Superior temporal gyrus (tissue), 1 donor: ENCODE measurements at regions not wholly inside any gene's neighbourhood (a gene's known extent, or its start where the extent isn't known, plus 50 kb on each side); places are given as distances from the start of the nearest gene placed in this dataset.

Source experiments
- DNase-seq: peaks from one replicate; pipeline ENCODE4 v3.0.0-alpha.2; 2016; ENCODE audit errors: extremely low spot score

DNA sequence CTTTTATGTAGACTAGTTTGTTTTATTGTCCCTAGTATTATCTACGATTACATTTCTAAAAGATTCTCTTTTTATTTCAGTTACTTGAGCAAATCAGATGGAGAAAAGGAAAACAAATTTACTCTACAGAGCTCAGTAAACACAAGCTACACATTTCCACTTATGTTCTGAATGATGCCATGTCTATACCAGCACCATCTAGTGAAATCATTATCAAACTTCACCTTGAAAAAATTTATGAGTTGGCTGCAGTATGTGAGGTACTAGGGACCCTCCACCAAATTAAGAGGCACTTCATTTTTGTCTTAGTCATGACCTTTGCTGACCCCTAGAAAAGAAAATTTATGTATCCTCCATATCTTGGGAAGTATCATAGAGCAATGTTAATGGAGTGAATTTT, 827.4 kb downstream of the SI start:
- DNase-seq, result no peak

DNA sequence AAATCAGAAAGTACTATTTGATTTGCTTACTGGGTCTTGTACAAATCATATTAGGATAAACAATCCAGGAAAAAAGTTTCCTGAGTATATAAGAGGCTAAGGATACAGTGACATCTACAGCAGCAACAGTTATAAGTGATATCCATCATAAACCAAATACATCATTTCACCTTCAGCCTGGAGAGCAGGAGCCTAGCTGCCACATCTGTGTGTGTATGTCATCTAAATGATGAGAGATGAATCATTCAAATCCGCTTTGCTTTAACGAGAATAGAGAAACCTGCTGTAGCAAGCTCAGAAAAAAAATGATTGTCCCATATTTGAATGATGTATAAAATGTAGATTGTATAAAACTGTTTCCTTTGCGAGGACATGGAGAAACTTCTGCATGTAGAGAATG, 841.4 kb downstream of the SI start:
- no peak for DNase-seq

DNA sequence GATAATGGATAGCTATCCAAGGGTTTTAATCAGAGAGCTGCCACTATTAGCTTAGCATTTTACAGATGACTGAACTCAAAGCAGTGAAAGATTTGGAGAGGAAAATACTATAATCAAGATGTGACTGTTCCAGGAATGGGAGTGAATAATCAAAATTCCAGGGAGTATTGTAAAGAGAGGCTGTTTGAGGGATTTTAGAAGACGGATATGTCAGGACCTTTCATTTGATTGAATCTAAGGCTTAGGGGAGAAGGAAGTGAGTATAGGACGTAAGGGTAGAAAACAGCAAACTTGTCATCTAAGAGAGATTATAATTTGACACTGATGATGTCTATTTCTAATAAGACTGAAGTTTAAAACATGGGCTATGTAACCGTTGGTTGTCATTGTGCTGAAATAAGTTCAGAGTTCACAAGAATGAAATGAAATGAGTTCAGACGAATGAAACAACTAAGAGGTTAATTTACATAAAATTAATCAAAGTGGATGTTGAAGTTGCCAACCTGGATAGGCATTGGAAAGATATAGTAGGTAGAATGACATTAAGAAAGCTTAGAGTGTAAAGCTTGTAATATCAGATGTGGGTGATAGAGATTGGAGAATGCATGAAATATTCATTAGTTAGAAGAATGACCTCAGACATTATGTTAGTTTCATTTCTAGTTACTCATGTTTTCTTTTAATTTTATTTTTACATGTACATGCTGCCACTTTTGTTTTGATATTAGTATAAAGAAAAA, 842.8 kb downstream of the SI start:
- DNase-seq, result no peak

DNA sequence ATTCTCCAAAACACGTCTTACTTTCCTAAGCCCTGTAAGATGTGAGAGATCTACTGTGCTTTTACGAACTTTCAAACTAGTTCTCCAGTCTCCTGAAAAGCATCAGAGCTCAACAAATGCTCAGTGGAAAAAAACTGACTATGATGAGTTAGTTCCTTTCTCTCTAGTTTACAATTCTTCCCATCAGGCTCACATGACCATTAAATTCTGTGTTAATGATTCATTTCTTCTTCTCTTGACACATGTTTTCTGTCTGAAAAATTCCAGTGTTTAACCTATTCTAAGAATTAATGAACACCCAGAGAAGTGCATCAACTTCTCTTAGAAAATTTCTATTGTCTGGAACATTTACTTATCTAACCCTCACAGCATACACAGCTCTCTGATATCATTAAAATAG, 844.3 kb downstream of the SI start:
- DNase-seq, result no peak

DNA sequence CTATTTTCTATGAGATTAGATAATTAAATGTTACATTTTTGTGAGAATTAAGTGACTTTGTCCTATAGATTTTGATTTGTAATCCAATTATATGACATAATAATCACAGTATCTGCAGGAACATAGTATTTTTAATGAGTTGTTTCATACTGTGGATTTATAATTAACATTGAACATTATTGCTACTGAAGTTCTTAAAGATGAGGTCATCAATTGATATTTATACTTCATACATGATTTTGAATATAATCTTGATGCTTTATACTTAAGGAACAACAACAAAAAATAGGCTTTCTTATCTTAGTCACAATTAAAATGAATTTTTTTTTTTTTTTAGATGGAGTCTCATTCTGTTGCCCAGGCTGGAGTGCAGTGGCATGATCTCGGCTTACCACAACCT, 846.6 kb downstream of the SI start:
- DNase-seq, result no peak

DNA sequence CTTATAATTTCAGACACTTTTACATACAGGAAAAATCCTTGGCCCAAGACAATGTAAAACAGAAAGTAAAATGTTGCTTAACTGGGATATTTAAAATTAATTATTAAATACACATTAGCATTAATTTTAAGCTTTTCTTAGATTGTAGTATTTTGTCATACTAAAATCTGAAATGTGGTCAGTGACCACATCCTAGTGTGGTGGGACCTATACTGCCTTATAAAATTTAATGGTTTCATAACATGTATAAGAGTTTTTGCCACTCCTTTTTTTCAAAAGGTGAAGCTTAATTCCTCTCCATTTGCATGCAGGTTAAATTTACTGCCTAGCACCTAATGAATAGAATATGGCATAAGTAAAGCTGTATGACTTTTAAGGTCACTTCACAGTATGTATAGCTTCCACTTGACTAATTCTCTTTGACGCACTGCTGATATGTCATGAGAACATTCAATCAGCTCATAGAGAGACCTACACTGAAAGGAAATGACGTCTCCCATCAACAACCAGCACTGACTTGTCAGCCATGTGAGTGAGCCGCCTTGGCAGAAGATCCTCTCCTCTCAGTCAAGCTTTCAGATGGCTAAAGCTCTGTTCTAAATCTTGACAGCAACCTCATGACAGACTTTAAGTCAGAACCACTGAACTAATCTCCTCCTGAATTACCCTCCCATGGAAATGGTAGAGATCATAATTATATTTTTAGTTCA, 847.8 kb downstream of the SI start:
- DNase-seq, result no peak

DNA sequence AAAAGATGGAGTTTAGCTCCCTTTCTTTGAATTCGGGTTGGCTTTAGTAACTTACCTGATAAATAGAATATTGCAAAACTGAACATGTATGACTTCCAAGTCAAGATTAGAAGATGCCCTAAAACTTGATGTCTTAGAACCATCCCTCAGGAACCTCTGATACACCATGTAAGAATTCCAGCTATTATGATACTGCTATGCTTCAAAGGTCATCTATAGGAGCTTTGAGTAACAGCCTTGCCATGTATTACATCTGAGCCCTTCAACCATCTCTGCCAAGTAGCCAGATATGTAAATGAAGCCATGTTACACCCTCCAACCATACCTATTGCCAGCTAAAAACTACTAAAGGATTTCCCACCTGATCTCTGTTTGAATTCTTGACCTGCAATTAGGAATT, 854.2 kb downstream of the SI start:
- no peak for DNase-seq

DNA sequence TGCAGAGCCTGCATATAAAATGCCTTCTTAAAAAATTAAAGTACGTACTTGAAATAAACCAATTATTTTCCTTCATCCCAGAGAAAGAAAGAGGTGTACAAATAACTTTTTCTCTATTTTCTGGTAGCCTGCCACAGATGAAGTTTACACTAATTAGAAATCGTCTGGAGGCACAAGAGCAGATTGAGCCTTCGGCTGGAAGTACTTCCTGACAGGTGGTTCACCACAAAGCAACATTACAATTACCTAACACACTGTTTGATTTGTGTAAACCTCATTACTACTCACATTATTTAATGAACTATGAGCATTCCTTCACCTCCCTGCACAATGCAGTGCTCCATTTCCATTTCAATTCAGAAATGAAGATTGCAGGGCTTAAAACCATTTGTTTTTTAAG, 856.1 kb downstream of the SI start:
- DNase-seq, result no peak

DNA sequence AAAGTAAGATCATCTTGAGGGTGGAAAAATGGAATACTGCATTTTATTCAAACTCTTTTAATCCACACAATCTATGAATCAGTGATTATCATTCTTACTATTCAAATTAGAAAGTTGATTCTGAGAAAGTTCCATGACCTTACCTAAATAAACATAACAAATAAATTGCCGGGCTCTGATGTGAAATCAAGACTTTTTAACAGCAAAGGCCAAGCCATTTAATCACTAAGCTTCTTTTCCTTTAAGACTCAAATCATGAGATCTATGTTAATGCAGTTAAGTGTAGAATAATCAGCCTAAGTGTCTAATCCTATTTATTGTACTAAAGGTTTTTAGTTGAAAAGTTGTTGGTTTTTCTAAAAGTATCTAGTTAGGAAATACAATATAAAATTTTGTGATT, 857.0 kb downstream of the SI start:
- DNase-seq, result no peak

DNA sequence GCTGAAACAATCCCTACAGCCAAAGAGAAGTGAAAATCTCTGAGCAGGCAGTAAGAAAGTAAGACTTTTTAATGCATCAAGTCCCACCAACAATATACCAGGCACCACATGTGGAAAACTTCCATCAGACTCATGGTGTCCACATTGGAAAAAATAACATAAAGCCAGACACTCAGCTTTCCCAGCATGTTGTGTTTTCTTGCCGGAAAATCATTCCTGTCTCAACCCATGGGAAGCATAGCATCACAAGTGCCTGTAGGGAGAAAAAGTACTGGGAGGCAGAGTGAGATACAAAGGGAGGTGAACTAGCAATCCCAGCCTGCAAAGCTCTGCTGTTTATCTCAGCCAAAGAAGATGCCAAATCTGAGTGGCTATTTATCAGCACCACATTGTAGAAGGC, 868.9 kb downstream of the SI start:
- no peak for DNase-seq

DNA sequence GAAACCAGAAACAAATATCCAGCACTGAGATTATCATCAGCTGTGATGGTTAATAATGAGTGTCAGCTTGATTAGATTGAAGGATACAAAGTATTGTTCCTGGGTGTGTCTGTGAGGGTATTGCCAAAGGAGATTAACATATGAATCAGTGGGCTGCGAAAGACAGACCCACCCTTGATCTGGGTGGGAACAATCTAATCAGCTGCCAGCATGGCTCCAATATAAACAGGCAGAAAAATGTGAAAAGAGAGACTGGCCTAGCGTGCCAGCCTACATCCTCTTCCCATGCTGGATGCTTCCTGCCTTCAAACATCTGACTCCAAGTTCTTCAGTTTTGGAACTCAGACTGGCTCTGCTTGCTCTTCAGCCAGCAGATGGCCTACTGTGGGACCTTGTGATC, 869.5 kb downstream of the SI start:
- no peak for DNase-seq

DNA sequence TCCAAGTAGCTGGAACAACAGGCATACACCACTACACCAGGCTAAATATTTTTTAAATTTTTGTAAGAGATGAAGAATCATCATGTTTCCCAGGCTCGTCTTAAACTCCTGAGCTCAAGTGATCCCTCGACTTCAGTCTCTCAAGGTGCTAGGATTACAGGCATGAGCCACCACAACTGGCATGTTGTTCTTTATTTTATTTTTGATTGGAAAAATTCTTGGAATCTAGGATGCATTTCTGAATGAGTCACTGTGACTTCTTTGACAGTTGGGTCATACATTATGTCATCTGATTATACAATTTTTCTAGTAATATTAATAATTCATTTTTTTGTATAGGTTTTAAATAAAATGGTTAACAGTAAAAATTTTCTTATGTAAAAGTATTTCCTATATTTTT, 870.2 kb downstream of the SI start:
- no peak for DNase-seq

DNA sequence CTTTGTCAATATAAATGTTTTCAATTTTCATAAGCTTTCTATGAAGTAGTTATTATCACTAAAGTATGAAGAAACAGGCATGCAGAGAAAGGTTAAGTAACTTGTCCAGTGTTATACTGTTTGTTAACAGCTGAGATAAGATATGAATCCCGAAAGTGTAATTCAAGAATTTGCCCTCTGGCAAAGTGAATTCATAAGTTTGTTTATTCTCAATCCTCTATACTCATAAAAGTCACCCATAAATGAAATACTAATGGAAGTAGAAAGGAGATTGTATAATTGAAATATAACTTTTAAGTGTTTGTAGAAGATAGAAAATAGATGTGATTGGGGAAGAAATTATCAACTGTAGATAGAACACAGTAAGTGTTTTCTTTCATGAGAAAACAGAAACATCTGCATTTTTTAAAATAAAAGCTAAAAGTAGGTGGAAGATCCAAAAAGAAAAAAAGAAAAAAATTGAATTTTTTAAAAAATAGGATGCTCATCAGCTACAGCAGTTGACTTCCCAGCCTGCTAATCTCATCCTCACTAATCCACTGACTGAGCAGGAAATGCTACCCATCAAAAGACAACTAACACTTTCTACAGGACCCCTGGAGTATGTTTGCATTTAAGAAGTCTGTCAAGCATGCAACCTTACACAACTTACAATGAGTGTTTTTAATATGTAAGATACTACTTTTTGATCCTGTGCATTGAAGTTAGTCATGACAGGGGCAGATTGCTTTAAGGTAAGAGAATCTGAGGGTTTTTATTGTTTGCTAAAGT, 878.1 kb downstream of the SI start:
- no peak for DNase-seq

DNA sequence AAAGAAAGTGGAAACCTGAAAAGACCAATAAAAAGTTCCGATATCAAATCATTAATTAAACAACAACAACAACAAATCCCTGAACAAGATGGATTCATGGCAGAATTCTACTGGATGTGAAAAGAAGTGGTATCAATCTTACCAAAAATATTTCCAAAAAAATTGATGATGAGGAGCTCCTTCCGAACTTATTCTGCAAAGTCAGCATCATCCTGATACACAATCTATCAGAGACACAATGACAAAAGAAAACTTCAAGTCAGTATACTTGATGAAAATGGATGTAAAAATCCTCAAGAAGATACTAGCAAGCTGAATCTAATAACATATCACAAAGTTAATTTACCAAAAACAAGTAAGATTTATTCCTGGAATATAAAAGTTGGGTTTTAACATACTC, 881.8 kb downstream of the SI start:
- DNase-seq, result no peak

DNA sequence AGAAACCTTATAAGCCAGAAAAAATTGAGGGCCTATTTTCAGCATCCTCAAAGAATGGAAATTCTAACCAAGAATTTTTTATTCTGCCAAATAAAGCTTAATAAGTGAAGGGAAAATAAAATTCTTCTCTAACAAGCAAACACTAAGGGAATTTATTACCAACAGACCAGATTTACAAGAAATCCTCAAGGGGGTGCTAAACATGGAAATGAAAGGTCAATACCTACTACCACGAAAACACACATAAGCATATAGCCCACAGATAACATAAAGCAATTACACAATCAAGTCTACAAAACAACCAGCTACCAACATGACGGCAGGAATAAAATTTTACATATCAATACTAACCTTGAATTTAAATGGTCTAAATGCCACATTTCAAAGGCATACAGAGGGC, 883.5 kb downstream of the SI start:
- DNase-seq, result no peak

DNA sequence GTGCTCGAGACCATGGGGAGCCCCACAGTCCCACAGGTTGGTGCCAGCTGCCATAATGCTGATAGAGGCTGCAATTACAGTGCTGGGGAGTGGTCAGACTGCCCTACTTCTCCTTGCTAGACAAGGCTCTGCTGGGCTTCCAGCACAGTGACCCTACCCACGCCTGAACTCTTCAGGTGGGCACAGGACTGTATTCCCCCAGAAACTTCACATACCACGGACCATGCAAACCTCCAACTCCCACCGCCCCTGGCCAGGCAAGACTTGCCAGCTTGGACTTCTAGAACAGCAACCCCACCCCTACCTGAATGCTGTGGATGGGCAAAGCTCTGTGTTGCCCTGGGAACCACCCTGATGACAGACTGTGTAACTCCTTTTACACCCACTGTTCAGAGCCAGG, 885.3 kb downstream of the SI start:
- DNase-seq, result no peak

DNA sequence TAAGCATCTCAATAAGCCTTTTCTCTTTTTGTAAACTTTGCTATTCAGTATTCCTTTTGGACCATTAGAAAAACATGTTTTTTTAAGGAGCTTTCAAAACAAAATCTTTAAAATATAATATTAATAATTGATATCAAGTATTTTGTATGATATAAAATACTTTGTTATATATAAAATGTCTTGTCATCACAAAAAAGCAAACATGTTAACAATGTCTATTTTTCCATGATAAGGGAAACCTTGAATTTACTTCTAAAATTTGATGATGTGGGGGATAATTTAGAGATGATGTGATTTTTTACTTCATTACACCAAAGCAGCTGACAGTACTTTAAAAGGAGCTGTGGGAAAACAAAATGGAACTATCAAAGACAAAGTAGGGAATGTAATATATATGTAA, 887.7 kb downstream of the SI start:
- no peak for DNase-seq

DNA sequence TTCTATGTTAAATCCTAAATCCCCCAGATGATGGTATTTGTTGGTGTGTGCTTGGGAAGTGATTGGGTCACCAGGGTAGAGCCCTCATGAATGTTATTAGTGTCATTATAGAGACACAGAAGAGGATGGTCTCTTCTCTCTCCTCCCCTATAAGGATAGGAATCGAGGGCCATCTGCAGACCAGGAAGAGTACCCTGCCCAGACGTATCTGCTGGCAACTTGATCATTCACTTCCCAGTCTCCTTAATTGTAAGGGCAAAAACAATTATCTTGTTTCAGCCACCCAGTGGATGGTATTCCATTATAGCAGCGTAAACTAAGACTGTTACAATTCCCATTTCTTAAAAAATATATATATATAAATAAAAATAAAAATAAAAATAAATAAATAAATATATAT, 892.2 kb downstream of the SI start:
- DNase-seq, result no peak

DNA sequence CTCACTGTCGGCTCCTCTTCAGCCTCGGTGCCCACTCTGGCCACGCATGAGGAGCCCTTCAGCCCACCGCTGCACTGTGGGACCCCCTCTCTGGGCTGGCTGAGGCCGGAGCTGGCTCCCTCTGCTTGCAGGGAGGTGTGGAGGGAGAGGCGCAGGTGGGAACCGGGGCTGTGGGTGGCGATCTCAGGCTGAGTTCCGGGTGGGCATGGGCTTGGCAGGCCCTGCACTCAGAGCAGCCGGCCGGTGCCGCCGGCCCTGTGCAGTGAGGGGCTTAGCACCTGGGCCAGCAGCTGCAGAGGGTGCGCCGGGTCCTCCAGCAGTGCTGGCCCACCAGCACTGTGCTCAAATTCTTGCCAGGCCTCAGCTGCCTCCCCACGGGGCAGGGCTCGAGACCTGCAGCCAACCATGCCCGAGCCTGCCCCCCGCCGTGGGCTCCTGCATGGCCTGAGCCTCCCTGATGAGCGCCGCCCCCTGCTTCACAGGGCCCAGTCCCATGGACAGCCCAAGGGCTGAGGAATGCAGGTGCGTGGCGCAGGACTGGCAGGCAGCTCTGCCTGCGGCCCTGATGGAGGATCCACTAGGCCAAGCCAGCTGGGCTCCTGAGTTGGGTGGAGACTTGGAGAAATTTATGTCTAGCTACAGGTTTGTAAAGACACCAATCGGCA, 899.1 kb downstream of the SI start:
- no peak for DNase-seq

DNA sequence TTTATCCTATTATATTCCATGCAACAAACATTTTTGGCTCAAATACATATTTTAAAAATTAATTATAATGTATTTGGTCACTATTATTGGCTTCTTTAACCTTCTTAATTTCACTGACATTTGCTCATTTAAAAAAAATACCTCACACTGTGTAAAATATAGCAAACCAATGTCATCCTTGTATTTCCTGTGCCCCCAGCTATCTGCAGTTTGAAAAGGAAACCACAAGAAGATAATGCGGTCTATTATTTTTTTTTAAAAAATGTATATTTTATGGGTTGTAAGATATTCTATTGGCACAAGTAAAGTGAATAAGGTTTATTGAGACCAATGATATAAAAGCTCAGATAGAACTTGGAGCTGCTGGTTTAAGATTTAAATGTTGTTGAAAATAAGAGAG, 904.2 kb downstream of the SI start:
- DNase-seq, result no peak

DNA sequence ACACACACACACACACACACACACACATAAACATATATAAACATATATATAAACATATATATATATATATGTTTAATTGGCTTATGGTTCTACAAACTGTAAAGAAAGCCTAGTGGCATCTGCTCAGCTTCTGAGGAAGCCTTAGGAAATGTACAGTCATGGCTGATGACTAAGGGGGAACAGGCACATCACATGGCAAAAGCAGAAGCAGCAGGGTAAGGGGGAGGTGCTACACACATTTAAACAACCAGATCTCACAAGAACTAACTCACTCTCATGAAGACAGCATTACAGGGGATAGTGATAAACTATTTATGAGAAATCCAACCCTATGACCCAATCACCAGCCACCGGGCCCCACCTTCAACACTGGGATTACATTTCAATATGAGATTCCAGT, 922.9 kb downstream of the SI start:
- DNase-seq, result no peak

DNA sequence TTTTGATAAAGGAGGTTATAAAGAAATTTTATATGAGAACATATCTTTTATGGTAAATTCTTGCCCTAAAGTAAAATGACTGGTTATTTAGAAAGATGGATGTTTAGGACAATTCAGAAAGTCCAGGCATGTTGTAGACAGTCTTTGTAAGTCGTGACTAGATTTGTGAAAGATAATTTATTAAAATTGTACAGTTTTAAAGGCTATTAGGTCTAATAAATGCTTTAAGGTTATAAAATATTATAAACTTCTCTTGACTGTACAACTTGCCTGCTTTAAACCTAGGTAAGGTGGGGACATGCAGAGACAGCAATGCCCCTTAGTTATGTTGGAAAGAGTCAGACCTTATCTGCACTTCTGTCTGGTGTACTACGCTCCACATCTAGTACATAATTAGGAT, 933.5 kb downstream of the SI start:
- no peak for DNase-seq

DNA sequence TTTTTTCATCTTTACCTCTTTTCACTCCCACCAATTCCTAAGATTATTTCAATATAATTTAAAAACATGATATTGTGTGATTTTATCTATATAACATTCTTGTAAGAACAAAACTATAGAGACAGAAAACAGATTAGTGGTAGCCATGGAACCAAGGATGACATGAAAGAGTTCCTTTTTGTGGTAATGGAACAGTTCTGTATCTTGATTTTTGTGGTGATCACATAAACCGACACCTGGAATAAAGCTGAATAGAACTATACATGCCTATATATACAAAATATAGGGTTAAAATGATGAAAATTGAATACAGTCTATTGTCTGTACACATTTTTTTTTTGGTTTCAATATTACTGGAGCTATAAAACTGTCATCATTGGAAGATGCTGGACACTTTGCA, 945.4 kb downstream of the SI start:
- DNase-seq, result no peak
